GM13976 (cell line): ENCODE measurements at regions not wholly inside any gene's neighbourhood (a gene's known extent, or its start where the extent isn't known, plus 50 kb on each side); places are given as distances from the start of the nearest gene placed in this dataset.

Experiments
- DNase-seq: peaks from one replicate; pipeline ENCODE4 v3.0.0; 2012; ENCODE audit warnings: low spot score
- in situ Hi-C: fragments of 300-500 bp; cut with MboI; formaldehyde crosslinking; loops from one replicate; pipeline ENCODE4 v1.12.0; 2022; ENCODE audit warnings: low sequenced_read_pairs, mixed read lengths, inconsistent platforms; ENCODE audit not compliant: unreplicated experiment
- TF ChIP-seq, protein P1 (sequence below): IDR thresholded peaks from 2 replicates; pipeline ENCODE4 v1.5.1; 2012; ENCODE audit warnings: borderline replicate concordance, mild to moderate bottlenecking; ENCODE audit not compliant: insufficient read depth; ENCODE audit errors: extremely low read depth, missing control alignments, control extremely low read depth

- in situ Hi-C loops = no loop called here
- TF ChIP-seq, protein P1, sequence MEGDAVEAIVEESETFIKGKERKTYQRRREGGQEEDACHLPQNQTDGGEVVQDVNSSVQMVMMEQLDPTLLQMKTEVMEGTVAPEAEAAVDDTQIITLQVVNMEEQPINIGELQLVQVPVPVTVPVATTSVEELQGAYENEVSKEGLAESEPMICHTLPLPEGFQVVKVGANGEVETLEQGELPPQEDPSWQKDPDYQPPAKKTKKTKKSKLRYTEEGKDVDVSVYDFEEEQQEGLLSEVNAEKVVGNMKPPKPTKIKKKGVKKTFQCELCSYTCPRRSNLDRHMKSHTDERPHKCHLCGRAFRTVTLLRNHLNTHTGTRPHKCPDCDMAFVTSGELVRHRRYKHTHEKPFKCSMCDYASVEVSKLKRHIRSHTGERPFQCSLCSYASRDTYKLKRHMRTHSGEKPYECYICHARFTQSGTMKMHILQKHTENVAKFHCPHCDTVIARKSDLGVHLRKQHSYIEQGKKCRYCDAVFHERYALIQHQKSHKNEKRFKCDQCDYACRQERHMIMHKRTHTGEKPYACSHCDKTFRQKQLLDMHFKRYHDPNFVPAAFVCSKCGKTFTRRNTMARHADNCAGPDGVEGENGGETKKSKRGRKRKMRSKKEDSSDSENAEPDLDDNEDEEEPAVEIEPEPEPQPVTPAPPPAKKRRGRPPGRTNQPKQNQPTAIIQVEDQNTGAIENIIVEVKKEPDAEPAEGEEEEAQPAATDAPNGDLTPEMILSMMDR = no peak
Observed at GRCh38 chr14:38128640-38129039, 79.1 kb upstream of the SSTR1 start.

DNA sequence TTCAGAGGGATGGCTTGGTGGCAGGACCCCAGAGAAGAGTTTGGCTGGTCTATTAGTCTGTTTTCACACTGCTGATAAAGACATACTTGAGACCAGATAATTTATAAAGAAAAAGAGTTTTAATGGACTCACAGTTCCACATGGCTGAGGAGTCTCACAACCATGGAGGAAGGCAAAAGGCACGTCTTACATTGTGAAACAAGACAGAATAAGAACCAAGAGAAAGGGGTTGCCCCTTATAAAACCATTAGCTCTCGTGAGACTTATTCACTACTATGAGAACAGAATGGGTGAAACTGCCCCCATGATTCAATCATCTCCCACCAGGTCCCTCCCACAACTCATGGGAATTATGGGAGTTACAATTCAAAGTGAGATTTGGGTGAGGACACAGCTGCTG is 78.5 kb upstream of the SSTR1 start:
- no peak for DNase-seq
- in situ Hi-C loops = no loop called here
- TF ChIP-seq, protein P1 = no peak

More at GRCh38 chr14:38128640-38129039, 79.1 kb upstream of the SSTR1 start:
- no peak for DNase-seq

GRCh38 chr14:38129705-38130104 is 78.0 kb upstream of the SSTR1 start:
- DNase-seq = no peak
- in situ Hi-C loops = no loop called here
- TF ChIP-seq, protein P1 = no peak

DNA sequence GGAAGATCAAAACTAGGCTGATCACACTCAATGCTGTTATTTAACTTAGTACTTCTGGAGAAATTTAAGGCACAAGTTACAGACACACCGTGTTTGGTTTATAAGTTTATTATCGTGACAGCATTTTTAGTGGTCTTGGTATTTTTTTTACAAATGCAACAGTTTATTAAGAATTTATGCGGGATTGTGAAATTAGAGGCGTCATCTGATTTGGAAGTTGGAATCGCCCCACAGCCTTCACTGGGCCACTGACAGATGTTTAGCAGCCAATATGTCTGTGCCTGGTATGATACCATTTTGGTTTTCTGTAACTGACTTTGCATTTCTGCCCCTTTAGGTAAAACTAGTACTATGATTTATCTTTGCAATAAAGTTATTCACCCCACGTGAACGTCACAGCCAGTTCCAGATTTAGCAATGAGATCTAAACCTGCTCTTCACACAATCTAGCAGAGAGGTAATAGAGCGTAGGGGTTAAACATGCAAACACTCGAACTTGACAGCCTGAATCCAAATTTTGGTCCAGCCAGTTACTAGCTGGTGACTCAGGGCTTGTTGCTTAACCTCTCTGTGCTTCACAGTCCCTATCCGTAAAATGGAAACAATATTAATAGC is 73.2 kb upstream of the SSTR1 start:
- in situ Hi-C loops = no loop called here
- no peak for DNase-seq
- TF ChIP-seq, protein P1 = no peak

GRCh38 chr14:38135106-38135867 is 72.4 kb upstream of the SSTR1 start:
- TF ChIP-seq, protein P1 = no peak
- in situ Hi-C loops = no loop called here
- no peak for DNase-seq

GRCh38 chr14:38137005-38137404 is 70.7 kb upstream of the SSTR1 start:
- TF ChIP-seq, protein P1 = no peak
- DNase-seq = no peak
- in situ Hi-C loops = no loop called here
